Loucy (cell line): ENCODE measurements at regions not wholly inside any gene's neighbourhood (a gene's known extent, or its start where the extent isn't known, plus 50 kb on each side); places are given as distances from the start of the nearest gene placed in this dataset.

ENCODE experiments used
- H2AFZ ChIP-seq: fragments of 200-600 bp; sonication (generic); 2 replicates; pipeline ENCODE4 v1.6.0; 2016; ENCODE audit warnings: antibody characterized with exemption, mild to moderate bottlenecking, low read length, moderate library complexity
- H3F3A ChIP-seq: fragments of 200-600 bp; 2 replicates; pipeline ENCODE4 v1.6.0; 2016; ENCODE audit warnings: antibody characterized with exemption, low read depth, mild to moderate bottlenecking
- H3K27me3 ChIP-seq: fragments of 200-600 bp; sonication (generic); 2 replicates; pipeline ENCODE4 v1.6.1; 2014; ENCODE audit warnings: low read length, mild to moderate bottlenecking; ENCODE audit not compliant: insufficient read depth, poor library complexity, severe bottlenecking
- H3K36me3 ChIP-seq: fragments of 200-600 bp; sonication (generic); 2 replicates; pipeline ENCODE4 v1.6.1; 2016; ENCODE audit warnings: low read length; ENCODE audit not compliant: insufficient read depth
- H3K4me1 ChIP-seq: fragments of 200-600 bp; sonication (generic); 2 replicates; pipeline ENCODE4 v1.5.1; 2014; ENCODE audit warnings: low read length, mild to moderate bottlenecking; ENCODE audit not compliant: insufficient read depth, poor library complexity, severe bottlenecking
- H3K4me2 ChIP-seq: fragments of 200-600 bp; sonication (generic); 2 replicates; pipeline ENCODE4 v1.6.0; 2014; ENCODE audit warnings: antibody characterized with exemption, low read length, low read depth, mild to moderate bottlenecking; ENCODE audit not compliant: poor library complexity, severe bottlenecking
- H3K4me3 ChIP-seq: fragments of 200-600 bp; sonication (generic); 2 replicates; pipeline ENCODE4 v1.5.1; 2014; ENCODE audit warnings: low read length, mild to moderate bottlenecking, mixed read lengths; ENCODE audit not compliant: poor library complexity, severe bottlenecking
- H3K79me2 ChIP-seq: fragments of 200-600 bp; sonication (generic); 2 replicates; pipeline ENCODE4 v1.6.1; 2014; ENCODE audit warnings: low read length; ENCODE audit not compliant: insufficient read depth
- H3K9ac ChIP-seq: fragments of 200-600 bp; sonication (generic); 2 replicates; pipeline ENCODE4 v1.6.0; 2014; ENCODE audit warnings: mild to moderate bottlenecking, low read depth, low read length, moderate library complexity; ENCODE audit not compliant: poor library complexity, severe bottlenecking
- H3K9me2 ChIP-seq: fragments of 200-600 bp; sonication (generic); replicated peaks from 2 replicates; pipeline ENCODE4 v1.6.1; 2016; ENCODE audit warnings: low read depth, low read length, mixed read lengths
- H3K9me3 ChIP-seq: fragments of 200-600 bp; sonication (generic); 2 replicates; pipeline ENCODE4 v1.6.1; 2014; ENCODE audit warnings: mild to moderate bottlenecking, antibody characterized with exemption, low read length, low read depth; ENCODE audit not compliant: insufficient read depth
- H4K20me1 ChIP-seq: fragments of 200-600 bp; sonication (generic); 2 replicates; pipeline ENCODE4 v1.6.0; 2014; ENCODE audit warnings: antibody characterized with exemption, low read length, mild to moderate bottlenecking; ENCODE audit not compliant: insufficient read depth, poor library complexity, severe bottlenecking
- CTCF ChIP-seq: fragments of 200-600 bp; sonication (generic); conservative IDR thresholded peaks from 2 replicates; pipeline ENCODE4 v1.5.1; 2014; ENCODE audit warnings: mild to moderate bottlenecking, antibody characterized with exemption, low read length
- EZH2phosphoT487 ChIP-seq: fragments of 200-600 bp; IDR thresholded peaks from 2 replicates; pipeline ENCODE4 v1.6.1; 2018; ENCODE audit warnings: antibody characterized with exemption, mild to moderate bottlenecking, moderate library complexity, borderline replicate concordance

GRCh38 chr6:146898069-146898887 lies 299.5 kb downstream of the ADGB start:
- Histone ChIP-seq H3K4me1 (no peaks in the 10 kb centered on the region), H3K36me3 (no peaks in the 10 kb centered on the region), H3K9me2 (no peaks in the 10 kb centered on the region), H3F3A (no peaks in the 10 kb centered on the region), H3K9me3 (no peaks in the 10 kb centered on the region), H2AFZ (no peak overlapping the region), H3K27me3 (no peaks in the 10 kb centered on the region), H3K9ac (no peak overlapping the region), H3K4me3 (no peak overlapping the region), H3K4me2 (no peak overlapping the region), H3K79me2 (no peaks in the 10 kb centered on the region), H4K20me1 (no peaks in the 10 kb centered on the region)
- TF ChIP-seq CTCF: no peak

- Histone ChIP-seq H2AFZ (no peak overlapping the region), H3K27me3 (no peaks in the 10 kb centered on the region), H3K79me2 (no peaks in the 10 kb centered on the region), H3K36me3 (no peaks in the 10 kb centered on the region), H3K4me1 (no peaks in the 10 kb centered on the region), H3K9me3 (no peaks in the 10 kb centered on the region), H3K9ac (no peak overlapping the region), H3K4me2 (no peak overlapping the region), H4K20me1 (no peaks in the 10 kb centered on the region), H3F3A (no peaks in the 10 kb centered on the region), H3K9me2 (no peaks in the 10 kb centered on the region), H3K4me3 (no peak overlapping the region)
- TF ChIP-seq EZH2phosphoT487 (no peak), CTCF (no peak)
Observed at GRCh38 chr6:146898888-146899227, 300.1 kb downstream of the ADGB start.

- Histone ChIP-seq H3K9me2 (no peaks in the 10 kb centered on the region), H3K36me3 (no peaks in the 10 kb centered on the region), H3K27me3 (no peaks in the 10 kb centered on the region), H3K4me1 (peaks cover 6% of the 10 kb centered on the region), H3K9me3 (no peaks in the 10 kb centered on the region), H4K20me1 (no peaks in the 10 kb centered on the region), H3K4me3 (no peak overlapping the region), H3K79me2 (no peaks in the 10 kb centered on the region), H3F3A (no peaks in the 10 kb centered on the region), H3K9ac (no peak overlapping the region), H2AFZ (no peak overlapping the region), H3K4me2 (no peak overlapping the region)
- peak; percentile 50 for TF ChIP-seq CTCF
- TF ChIP-seq EZH2phosphoT487: no peak
Observed at GRCh38 chr6:146901940-146902816, 302.0 kb upstream of the STXBP5 start.
